Endothelial cell of umbilical vein (primary cell): ENCODE measurements at regions not wholly inside any gene's neighbourhood (a gene's known extent, or its start where the extent isn't known, plus 50 kb on each side); places are given as distances from the start of the nearest gene placed in this dataset.

Source experiments
- BruUV-seq: library from RNA; stranded (reverse); fragments of 400-500 nt; replicated peaks from 2 replicates; lab custom pipeline; 2021; lab: Mats Ljungman, UMichigan
- CTCF ChIA-PET: fragments of 300-600, 350-600 bp; sonication (Branson Sonifier 250); formaldehyde crosslinking; loops from one replicate; lab custom pipeline; 2021; ENCODE audit warnings: antibody characterized with exemption, inconsistent platforms; lab: Charles Lee
- POLR2A ChIA-PET: fragments of 300-600, 350-600 bp; sonication (Branson Sonifier 250); formaldehyde crosslinking; loops from one replicate; lab custom pipeline; 2021; ENCODE audit warnings: antibody characterized with exemption, inconsistent platforms; lab: Charles Lee
- DNase-seq: peaks from one replicate; pipeline ENCODE4 v3.0.0-alpha.2; 2011; ENCODE audit warnings: low read depth, low spot score
- FAIRE-seq: peaks from 2 replicates; lab custom pipeline; 2011; peaks lifted over from hg19 to GRCh38; lab: Jason Lieb, UNC
- H2AFZ ChIP-seq: 2 replicates; pipeline ENCODE4 v1.6.0; 2012; ENCODE audit warnings: low read depth, low read length, control low read depth, inconsistent platforms
- H3K27ac ChIP-seq: 2 replicates; pipeline ENCODE4 v1.5.1; 2011; ENCODE audit warnings: low read depth, mild to moderate bottlenecking, control low read depth, low read length, moderate library complexity; ENCODE audit not compliant: insufficient read depth
- H3K27me3 ChIP-seq, 2 experiments: 2 replicates each; pipeline versions ENCODE4 v1.6.0 to v1.6.1; 2011; ENCODE audit warnings: low read length in 2 of 2, mixed read lengths in 1 of 2; ENCODE audit not compliant: control insufficient read depth in 2 of 2, insufficient read depth in 2 of 2
- H3K36me3 ChIP-seq, 2 experiments: 2 replicates in 1 of 2; 3 replicates in 1 of 2; pipeline ENCODE4 v1.5.1; 2011; ENCODE audit warnings: low read length in 2 of 2, mild to moderate bottlenecking in 1 of 2, moderate library complexity in 1 of 2; ENCODE audit not compliant: control insufficient read depth in 2 of 2, insufficient read depth in 2 of 2; ENCODE audit errors: extremely low read depth in 1 of 2
- H3K4me1 ChIP-seq: 3 replicates; pipeline ENCODE4 v1.5.1; 2011; ENCODE audit warnings: mild to moderate bottlenecking, low read length; ENCODE audit not compliant: control insufficient read depth, insufficient read depth; ENCODE audit errors: extremely low read depth
- H3K4me2 ChIP-seq: 2 replicates; pipeline ENCODE4 v1.6.1; 2011; ENCODE audit warnings: low read length, control low read depth, mixed read lengths; ENCODE audit not compliant: insufficient read depth
- H3K4me3 ChIP-seq, 3 experiments: fragments of 200-600 bp in 1 of 3; sonication (generic), shearing (Covaris generic) in 1 of 3; replicated peaks in 1 of 3; 2 replicates each; pipeline ENCODE4 v1.5.1; 2011 to 2016; ENCODE audit warnings: control low read depth in 3 of 3, low read length in 3 of 3, mild to moderate bottlenecking in 2 of 3, inconsistent platforms in 1 of 3, low read depth in 1 of 3, moderate library complexity in 1 of 3; ENCODE audit not compliant: insufficient read depth in 1 of 3
- H3K79me2 ChIP-seq: 2 replicates; pipeline ENCODE4 v1.6.0; 2012; ENCODE audit warnings: low read length, inconsistent platforms; ENCODE audit not compliant: control insufficient read depth, insufficient read depth
- H3K9ac ChIP-seq: replicated peaks from 2 replicates; pipeline ENCODE3; 2011; ENCODE audit warnings: low read length, control low read depth; ENCODE audit not compliant: insufficient read depth; ENCODE audit errors: extremely low read depth
- H3K9me1 ChIP-seq: replicated peaks from 3 replicates; pipeline ENCODE4 v1.6.0; 2011; ENCODE audit warnings: mild to moderate bottlenecking, low read length; ENCODE audit not compliant: control insufficient read depth, insufficient read depth; ENCODE audit errors: extremely low read depth
- H3K9me3 ChIP-seq: replicated peaks from 2 replicates; pipeline ENCODE4 v1.5.1; 2012; ENCODE audit warnings: low read length, inconsistent platforms; ENCODE audit not compliant: control insufficient read depth, insufficient read depth
- H4K20me1 ChIP-seq: replicated peaks from 2 replicates; pipeline ENCODE3; 2011; ENCODE audit warnings: mild to moderate bottlenecking, low read length; ENCODE audit not compliant: control insufficient read depth, insufficient read depth; ENCODE audit errors: extremely low read depth
- CTCF ChIP-seq, 2 donors: IDR thresholded peaks; 1 replicate in 1 of 2; 2 replicates in 1 of 2; pipeline ENCODE4 v1.5.1; 2011; ENCODE audit warnings: low read length in 2 of 2, mild to moderate bottlenecking in 2 of 2, moderate library complexity in 2 of 2, control low read depth in 1 of 2, inconsistent platforms in 1 of 2, low read depth in 1 of 2; ENCODE audit not compliant: insufficient read depth in 1 of 2; ENCODE audit errors: extremely low read depth in 1 of 2
- EZH2 ChIP-seq: IDR thresholded peaks from 2 replicates; pipeline ENCODE4 v1.6.1; 2012; ENCODE audit warnings: borderline replicate concordance, low read depth, mild to moderate bottlenecking, moderate library complexity, low read length, inconsistent platforms; ENCODE audit not compliant: severe bottlenecking
- FOS ChIP-seq: IDR thresholded peaks from 2 replicates; pipeline ENCODE4 v1.6.1; 2011; ENCODE audit warnings: mild to moderate bottlenecking, low read length, moderate library complexity, borderline replicate concordance; ENCODE audit not compliant: insufficient read depth
- GATA2 ChIP-seq: IDR thresholded peaks from 2 replicates; pipeline ENCODE4 v1.7.0; 2011; ENCODE audit warnings: low read depth, mild to moderate bottlenecking, moderate library complexity, mixed read lengths, low read length; ENCODE audit not compliant: insufficient read length, insufficient read depth
- JUN ChIP-seq: IDR thresholded peaks from 2 replicates; pipeline ENCODE4 v1.6.1; 2011; ENCODE audit warnings: borderline replicate concordance, low read depth; ENCODE audit not compliant: insufficient read length, insufficient read depth
- MAX ChIP-seq: IDR thresholded peaks from 2 replicates; pipeline ENCODE4 v1.6.1; 2011; ENCODE audit not compliant: insufficient read depth, insufficient read length
- MYC ChIP-seq: IDR thresholded peaks from one replicate; pipeline ENCODE4 v1.6.1; 2011; ENCODE audit warnings: mild to moderate bottlenecking, low read depth, low read length
- POLR2A ChIP-seq: IDR thresholded peaks from 2 replicates; pipeline ENCODE4 v1.6.1; 2012; ENCODE audit warnings: low read depth, mild to moderate bottlenecking, control low read depth, low read length
- POLR2AphosphoS5 ChIP-seq: IDR thresholded peaks from 2 replicates; pipeline ENCODE4 v1.6.1; 2012; ENCODE audit warnings: low read depth, mild to moderate bottlenecking, control low read depth, low read length, moderate library complexity; ENCODE audit not compliant: insufficient read depth
- dilution Hi-C: fragments of 300-500 bp; cut with MboI; formaldehyde crosslinking; loops from one replicate; pipeline ENCODE4 v1.15.0; 2019; ENCODE audit warnings: low sequenced_read_pairs; ENCODE audit not compliant: extremely low pct_ligation_motif_present
- intact Hi-C: fragments of 100-400 bp; cut with micrococcal nuclease; formaldehyde crosslinking; loops from one replicate; pipeline ENCODE4 v1.10.0; 2022

- FAIRE-seq = no peak
- CTCF ChIA-PET = no interaction called here
- TF ChIP-seq CTCF (IDR thresholded peaks at IDR 0.05; ENCODE audit: extremely low read depth in 1 of 2, insufficient read depth in 1 of 2, low read depth in 1 of 2, low read length in 2 of 2) (no peak), EZH2 (no peak), GATA2 (no peak)
- H2AFZ ChIP-seq = no peak overlapping the region
- no peaks in the 10 kb centered on the region for H3K9me1 ChIP-seq
- no TSS peak for BruUV-seq
- no peak overlapping the region for H3K9ac ChIP-seq
- H3K27ac ChIP-seq = no peak overlapping the region
- no peaks in the 10 kb centered on the region for H3K79me2 ChIP-seq
- intact Hi-C loops = loop anchor here (5.0 kb wide), 1 partner anchor 863 kb away; no protein-coding TSS in a partner anchor
- H4K20me1 ChIP-seq = no peaks in the 10 kb centered on the region
- dilution Hi-C loops = no loop called here
- H3K9me3 ChIP-seq = no peaks in the 10 kb centered on the region
- H3K4me2 ChIP-seq = no peak overlapping the region
- H3K36me3 ChIP-seq = no peaks in the 10 kb centered on the region
- H3K27me3 ChIP-seq = no peaks in the 10 kb centered on the region
- no peak for DNase-seq
- POLR2A ChIA-PET = no interaction called here
- H3K4me3 ChIP-seq = no peak overlapping the region
- no peaks in the 10 kb centered on the region for H3K4me1 ChIP-seq
These were observed 421.0 kb upstream of the CHD1 start for GRCh38 chr5:99349787-99350186.

GRCh38 chr5:99348597-99348996, 419.8 kb upstream of the CHD1 start:
- dilution Hi-C loops (no loop called here), intact Hi-C loops (loop anchor here (5.0 kb wide), 1 partner anchor 864 kb away; no protein-coding TSS in a partner anchor)
- ChIA-PET POLR2A (no interaction called here), CTCF (no interaction called here)
- no peak for TF ChIP-seq FOS
- no peak for TF ChIP-seq GATA2
- TF ChIP-seq CTCF (IDR thresholded peaks at IDR 0.05; ENCODE audit: extremely low read depth in 1 of 2, insufficient read depth in 1 of 2, low read depth in 1 of 2, low read length in 2 of 2) = no peak
- TF ChIP-seq POLR2AphosphoS5 = no peak
- TF ChIP-seq EZH2 = no peak
- no peak for TF ChIP-seq JUN
- TF ChIP-seq MYC = no peak
- no peak for TF ChIP-seq MAX
- no peak for TF ChIP-seq POLR2A
- Histone ChIP-seq H3K27ac (no peak overlapping the region), H3K9me1 (no peaks in the 10 kb centered on the region), H3K9ac (no peak overlapping the region), H3K27me3 (no peaks in the 10 kb centered on the region), H3K4me1 (no peaks in the 10 kb centered on the region), H3K9me3 (no peaks in the 10 kb centered on the region), H2AFZ (no peak overlapping the region), H3K36me3 (no peaks in the 10 kb centered on the region), H3K4me2 (no peak overlapping the region), H3K79me2 (no peaks in the 10 kb centered on the region), H4K20me1 (no peaks in the 10 kb centered on the region), H3K4me3 (no peak overlapping the region)
- BruUV-seq = no TSS peak
- no peak for FAIRE-seq
- DNase-seq = no peak
